HG03045 (cell line): ENCODE measurements at regions not wholly inside any gene's neighbourhood (a gene's known extent, or its start where the extent isn't known, plus 50 kb on each side); places are given as distances from the start of the nearest gene placed in this dataset.
"Not testable (repeated sequence)": the region's sequence is repeated elsewhere in the genome, so short reads cannot be mapped to it uniquely, and the experiment has no call there.

ENCODE experiments used
- ATAC-seq: cut with Tn5 transposase; IDR thresholded peaks from one replicate; pipeline ENCODE4 v1.9.1; 2021; ENCODE audit warnings: mild to moderate bottlenecking, moderate library complexity; ENCODE audit not compliant: unreplicated experiment

- no peak for ATAC-seq
Observed at GRCh38 chr5:29148581-29148980, 2044.9 kb upstream of the CDH6 start.

DNA sequence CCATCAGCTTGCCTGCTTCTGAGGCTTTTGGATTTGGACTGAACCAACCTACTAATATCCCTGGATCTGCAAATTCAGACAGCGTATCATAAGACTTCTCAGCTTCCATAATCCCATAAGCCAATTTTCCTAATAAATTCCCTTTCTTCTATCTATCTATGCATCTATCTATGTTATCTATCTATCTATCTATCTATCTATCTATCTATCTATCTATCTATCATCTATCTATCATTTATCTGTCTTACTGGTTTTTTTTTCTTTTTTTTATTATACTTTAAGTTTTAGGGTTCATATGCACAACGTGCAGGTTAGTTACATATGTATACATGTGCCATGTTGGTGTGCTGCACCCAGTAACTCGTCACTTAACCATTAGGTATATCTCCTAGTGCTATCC is 2045.4 kb upstream of the CDH6 start:
- ATAC-seq = no peak

DNA sequence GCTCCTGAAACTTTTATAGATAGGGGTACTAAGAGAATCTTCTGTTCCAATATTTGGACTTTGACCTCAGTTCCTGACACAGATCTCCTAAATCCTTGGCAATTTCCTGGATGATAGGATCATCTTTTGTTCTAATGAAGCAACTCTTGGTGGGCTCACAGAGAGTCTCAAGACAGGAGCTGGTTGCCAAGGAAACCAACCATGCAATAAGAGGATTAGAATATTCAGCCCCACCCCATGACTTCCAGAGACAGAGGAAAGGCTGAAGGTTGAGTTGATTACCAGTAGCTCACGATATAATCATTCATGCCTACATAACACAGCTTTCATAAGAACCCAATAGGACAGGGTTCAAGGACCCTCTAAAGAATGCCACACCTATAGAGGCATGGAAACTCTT is 2050.2 kb upstream of the CDH6 start:
- ATAC-seq = no peak

- no peak for ATAC-seq
Observed at GRCh38 chr5:29134418-29134817, 2059.1 kb upstream of the CDH6 start.

DNA sequence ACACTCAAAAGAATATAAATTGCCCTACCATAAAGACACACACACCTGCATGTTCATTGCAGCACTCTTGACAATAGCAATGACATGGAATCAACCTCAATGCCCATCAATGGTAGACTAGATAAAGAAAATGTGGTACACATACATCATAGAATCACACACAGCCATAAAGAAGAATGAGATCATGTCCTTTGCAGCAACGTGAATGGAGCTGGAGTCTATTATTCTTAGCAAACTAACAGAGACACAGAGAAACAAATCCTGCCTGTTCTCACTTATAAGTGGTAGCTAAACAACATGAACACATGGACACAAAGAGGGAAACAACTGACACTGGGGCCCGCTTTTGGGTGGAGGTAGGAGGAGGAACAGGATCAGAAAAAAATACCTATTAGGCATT is 2062.2 kb upstream of the CDH6 start:
- ATAC-seq = no peak

DNA sequence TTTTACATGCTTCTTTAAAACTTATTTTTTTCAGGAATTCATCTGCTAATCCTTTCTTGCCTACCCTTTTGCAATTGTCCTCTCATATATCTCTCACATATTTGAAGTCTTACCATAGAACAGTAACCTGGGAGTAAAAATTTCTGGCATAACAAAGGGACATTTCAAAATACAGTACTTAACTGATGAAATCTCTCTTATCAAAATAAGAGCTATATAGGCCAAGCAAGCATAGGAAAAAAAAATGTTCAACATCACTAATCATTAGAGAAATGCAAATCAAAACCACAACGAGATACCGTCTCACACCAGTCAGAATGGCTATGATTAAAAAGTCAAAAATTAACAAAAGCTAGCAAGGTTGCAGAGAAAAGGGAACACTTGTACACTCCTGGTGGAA is 2062.7 kb upstream of the CDH6 start:
- ATAC-seq = no peak

DNA sequence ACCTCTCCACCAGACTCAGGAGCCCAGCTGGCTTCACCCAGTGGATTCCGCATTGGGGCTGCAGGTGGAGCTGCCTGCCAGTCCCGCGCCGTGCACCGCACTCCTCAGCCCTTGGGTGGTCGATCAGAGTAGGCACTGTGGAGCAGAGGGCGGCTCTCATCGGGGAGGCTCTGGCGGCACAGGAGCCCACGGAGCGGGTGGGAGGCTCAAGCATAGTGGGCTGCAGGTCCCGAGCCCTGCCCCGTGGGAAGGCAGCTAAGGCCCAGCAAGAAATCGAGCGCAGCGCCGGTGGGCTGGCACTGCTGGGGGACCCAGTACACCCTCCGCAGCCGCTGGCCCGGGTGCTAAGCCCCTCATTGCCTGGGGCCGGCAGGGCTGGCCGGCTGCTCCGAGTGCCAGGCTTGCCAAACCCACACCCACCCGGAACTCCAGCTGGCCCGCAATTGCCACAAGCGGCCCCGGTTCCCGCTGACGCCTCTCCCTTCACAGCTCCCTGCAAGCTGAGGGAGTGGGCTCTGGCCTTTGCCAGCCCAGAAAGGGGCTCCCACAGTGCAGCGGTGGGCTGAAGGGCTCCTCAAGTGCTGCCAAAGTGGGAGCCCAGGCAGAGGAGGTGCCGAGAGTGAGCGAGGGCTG is 2065.8 kb upstream of the CDH6 start:
- ATAC-seq = not testable (repeated sequence)

GRCh38 chr5:29126462-29126861 is 2067.0 kb upstream of the CDH6 start:
- ATAC-seq = not testable (repeated sequence)

DNA sequence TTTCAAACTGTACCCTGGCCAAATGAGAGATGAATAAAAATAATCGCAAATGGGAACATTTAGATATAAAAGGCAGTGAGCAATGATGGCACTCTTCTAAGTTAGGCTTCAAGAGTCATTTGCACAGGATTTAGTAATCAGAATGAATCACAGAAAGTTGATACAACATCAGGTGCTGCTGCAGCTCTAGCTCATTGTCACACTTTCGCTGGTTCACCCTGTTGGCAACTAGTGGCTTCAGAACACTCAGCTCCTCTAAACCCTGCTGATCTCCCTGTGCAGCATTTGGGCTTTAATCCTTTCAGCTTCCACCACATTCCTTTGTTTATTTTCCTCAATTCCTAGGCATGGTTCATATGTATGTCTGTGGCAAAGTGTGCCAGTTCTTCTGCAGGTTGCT is 2071.2 kb upstream of the CDH6 start:
- ATAC-seq = no peak

DNA sequence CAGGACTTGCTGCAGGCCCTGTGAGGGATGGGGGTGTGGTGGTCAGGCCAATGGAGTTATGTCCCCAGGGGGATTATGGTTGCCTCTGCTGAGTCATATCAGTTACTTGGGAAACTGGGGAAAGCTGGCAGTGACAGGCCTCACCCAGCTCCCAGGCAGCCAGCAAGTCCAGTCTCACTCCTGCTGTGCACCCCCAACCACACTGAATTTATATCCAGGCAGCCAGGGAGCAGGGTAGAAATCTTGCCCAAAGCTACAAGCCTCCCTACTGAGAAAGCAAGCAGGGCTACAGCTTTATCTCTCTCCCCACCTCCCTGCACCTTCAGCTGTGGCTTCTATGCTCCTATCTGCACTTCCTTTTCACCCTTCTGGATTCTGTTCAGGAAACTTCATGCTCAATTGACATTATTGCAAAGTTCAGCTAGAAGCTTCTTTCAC is 2076.0 kb upstream of the CDH9 start:
- no peak for ATAC-seq

GRCh38 chr5:29113516-29113915 is 2075.1 kb upstream of the CDH9 start:
- ATAC-seq = no peak

DNA sequence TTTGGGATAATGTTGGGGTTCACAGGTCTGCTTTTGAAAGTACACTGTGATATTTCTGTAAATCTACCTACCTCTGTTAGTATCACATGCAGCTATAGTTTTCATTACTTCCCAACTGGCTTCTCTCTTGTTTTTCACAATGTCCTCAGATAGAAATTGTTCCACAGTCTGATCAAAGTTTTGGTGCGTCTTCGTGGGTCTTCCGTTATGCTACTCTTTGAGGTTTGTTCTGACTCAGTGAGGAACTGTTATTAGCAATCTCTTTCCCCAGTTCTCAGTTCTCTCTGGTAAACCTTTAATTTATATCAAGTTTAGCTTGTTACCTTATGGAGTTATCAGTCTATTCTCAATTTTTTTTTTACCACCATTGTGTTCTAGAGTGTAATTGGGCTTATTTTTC is 2061.2 kb upstream of the CDH9 start:
- ATAC-seq = no peak

DNA sequence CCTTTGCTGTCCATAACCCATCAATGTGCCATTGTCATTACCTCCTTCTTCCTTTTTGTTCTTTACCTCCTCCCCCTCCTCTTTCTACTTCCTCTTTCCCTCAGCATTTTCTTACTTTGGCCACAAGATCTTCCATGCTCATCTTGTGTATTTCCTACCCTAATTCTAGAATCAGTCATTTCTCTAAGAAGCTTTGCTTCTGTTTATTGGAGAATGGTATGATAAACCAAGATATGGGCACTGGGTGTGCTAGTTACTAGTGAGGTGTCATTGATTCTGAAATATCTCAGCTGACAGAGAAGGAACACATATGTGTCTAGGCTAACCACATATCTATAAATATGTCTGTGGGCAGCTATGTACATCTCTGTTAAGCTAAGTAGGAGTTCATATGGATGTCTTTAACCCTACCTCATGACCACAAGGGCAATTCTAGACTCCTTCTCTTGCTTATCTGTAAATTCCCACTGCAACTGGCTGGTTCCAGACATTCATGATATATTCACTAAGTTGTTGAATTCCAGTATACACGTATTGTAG is 2051.3 kb upstream of the CDH9 start:
- no peak for ATAC-seq

GRCh38 chr5:29085142-29085541 is 2046.8 kb upstream of the CDH9 start:
- ATAC-seq = no peak

- no peak for ATAC-seq
Observed at GRCh38 chr5:29079771-29080170, 2041.4 kb upstream of the CDH9 start.

DNA sequence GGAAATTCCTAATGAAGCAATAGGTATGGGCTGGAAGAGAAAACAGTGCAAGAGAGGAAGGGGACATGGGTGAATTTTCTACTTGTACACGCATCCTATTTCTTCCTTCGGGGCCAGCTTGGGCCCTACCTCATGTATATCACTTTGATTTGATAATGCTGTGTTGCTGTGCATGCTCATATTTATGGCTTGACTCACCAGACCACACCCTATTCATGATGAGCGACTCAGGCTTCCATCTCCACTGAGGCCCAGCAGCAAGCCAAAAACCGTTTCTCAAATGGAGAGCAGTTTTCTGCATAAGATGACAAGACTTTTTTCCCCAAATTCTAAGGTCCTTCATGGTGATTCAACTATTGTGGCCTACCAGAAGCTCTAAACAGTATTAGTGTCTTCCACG is 2039.1 kb upstream of the CDH9 start:
- ATAC-seq = no peak

- no peak for ATAC-seq
Observed at GRCh38 chr5:29069104-29069402, 2030.7 kb upstream of the CDH9 start.

DNA sequence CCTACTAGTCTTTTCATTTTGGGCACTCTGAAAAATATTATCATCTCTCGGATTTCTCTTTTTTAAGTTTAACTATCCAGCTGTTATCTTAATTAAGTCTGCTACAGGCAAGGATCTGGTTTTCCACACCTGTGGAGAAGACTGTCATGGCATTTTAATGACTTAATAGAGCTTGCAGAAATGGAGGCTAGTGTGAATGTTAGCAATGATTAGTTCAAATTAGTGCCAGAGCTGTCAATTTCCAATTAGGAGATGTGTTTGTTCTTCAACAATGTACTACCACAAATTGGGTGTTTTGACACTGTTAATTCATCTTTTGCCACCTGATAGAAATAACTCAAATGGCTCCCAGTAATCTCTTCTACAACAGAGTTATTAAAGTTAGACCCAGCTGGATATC is 2023.0 kb upstream of the CDH9 start:
- no peak for ATAC-seq

DNA sequence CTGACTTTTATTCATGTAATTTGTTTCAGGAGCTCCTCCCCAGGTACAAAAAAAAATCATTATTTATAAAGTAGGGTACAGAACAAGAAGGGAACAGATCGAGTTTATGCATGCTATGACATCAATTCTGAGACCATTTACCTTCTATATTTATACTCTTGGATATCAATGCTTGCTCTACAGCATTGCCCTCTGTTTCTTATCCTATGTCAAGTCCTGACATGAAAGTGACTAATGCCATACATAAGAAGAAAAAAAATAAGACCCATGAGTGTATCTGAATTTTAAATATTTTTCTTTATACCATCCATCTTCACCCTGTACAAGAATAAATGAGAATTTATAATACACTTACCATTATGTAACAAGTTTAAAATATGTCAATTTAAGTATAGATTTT is 2016.3 kb upstream of the CDH9 start:
- no peak for ATAC-seq

GRCh38 chr5:29054282-29054681 is 2015.9 kb upstream of the CDH9 start:
- no peak for ATAC-seq

DNA sequence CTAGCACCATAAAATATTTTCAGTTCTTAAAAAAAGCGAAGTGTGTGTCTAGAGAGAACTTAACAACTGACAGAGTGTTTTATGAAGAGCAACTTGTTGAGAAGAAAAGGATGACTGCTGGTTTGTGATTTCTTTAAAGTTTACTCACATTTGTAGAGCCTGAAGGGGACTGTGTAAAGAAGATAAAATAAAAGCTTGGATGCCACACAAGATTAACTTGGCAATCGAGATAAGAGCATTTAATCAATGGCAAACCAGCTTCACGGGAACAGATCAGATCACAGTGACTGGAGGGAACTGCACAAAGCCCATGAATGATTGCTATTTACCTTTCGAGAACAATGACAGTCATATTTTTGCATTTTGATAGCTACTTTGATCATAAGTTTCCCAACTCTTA is 2013.1 kb upstream of the CDH9 start:
- ATAC-seq = no peak

- no peak for ATAC-seq
Observed at GRCh38 chr5:29042152-29042551, 2003.8 kb upstream of the CDH9 start.

DNA sequence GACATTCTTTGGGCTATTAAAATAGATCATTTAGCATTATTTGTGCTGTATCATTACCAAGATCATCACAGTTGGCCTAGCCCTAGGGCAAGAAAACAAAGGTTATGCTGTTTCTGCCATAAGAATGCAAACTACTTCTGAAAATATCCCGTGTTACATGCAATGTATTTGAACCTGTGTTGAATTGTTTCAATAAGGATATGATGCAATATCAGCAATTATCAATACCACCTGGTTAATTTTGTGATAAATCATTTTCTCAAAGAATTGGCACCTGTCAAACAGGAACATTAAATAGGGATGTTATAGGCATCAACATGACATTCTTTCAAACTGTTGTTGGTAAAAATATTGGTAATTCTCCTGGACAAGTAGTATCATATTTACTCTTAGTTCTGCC is 2002.0 kb upstream of the CDH9 start:
- ATAC-seq = no peak
